ENCODE measurements at regions not wholly inside any gene's neighbourhood (a gene's known extent, or its start where the extent isn't known, plus 50 kb on each side); places are given as distances from the start of the nearest gene placed in this dataset.

DNA sequence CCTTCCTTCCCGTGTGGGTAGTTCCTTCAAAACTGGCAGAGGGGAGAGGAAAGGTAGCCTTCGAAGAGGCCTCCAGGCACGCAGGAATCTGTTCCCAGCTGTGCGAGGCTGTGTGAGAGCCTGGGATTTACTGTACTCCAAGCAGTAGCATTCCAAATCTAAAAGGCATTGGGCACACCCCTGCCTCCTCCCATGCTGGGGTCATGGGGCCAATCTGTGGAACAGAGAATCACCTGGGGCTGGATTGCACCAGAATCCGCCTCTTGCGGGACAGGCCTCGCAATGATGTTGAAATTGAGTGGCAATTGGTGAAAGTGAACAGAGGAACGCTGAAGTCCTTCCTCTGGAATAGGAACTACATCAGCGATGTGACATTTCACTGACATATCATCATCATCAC, 72.5 kb upstream of the IRX3 start:
- peaks cover 6% of the 10 kb centered on the region for H3K9me3 Mint-ChIP-seq
- peaks cover 7% of the 10 kb centered on the region for H3K27me3 Mint-ChIP-seq
- intact Hi-C loops (cut with micrococcal nuclease), result no loop called here
- TF ChIP-seq, protein P1, sequence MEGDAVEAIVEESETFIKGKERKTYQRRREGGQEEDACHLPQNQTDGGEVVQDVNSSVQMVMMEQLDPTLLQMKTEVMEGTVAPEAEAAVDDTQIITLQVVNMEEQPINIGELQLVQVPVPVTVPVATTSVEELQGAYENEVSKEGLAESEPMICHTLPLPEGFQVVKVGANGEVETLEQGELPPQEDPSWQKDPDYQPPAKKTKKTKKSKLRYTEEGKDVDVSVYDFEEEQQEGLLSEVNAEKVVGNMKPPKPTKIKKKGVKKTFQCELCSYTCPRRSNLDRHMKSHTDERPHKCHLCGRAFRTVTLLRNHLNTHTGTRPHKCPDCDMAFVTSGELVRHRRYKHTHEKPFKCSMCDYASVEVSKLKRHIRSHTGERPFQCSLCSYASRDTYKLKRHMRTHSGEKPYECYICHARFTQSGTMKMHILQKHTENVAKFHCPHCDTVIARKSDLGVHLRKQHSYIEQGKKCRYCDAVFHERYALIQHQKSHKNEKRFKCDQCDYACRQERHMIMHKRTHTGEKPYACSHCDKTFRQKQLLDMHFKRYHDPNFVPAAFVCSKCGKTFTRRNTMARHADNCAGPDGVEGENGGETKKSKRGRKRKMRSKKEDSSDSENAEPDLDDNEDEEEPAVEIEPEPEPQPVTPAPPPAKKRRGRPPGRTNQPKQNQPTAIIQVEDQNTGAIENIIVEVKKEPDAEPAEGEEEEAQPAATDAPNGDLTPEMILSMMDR (IDR thresholded peaks at IDR 0.05), result no peak
- ChIA-PET POLR2A (no interaction called here), CTCF (no interaction called here)
- ATAC-seq (ENCODE audit: low read depth) (no peak), DNase-seq (no peak)
- H3K36me3 Mint-ChIP-seq (ENCODE audit: low read depth), result no peaks in the 10 kb centered on the region
- H3K4me3 Mint-ChIP-seq, result no peak overlapping the region
- H3K27ac Mint-ChIP-seq, result no peak overlapping the region
- no peaks in the 10 kb centered on the region for H3K4me1 Mint-ChIP-seq

DNA sequence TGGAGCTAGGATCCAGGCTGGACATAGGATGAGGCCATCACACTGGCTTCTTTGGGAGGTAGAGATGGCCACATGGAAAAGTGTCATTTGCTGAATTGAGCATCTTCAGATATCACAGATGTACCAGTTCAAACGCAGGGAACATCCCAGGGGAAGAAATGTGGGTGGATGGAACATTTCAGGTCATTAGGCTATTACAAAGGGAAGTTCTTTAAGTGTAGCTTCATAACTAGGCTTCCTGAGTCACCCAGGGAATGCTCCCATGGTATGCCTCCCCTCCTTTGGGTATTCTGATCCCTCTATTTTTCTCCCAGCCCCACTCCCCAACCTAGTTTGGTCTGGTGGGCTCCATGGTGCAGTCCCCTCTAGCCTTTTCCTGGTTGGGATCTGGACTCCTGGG, 69.8 kb upstream of the IRX3 start:
- Mint-ChIP-seq H3K4me3 (no peak overlapping the region), H3K9me3 (peaks cover 8% of the 10 kb centered on the region), H3K27ac (no peak overlapping the region), H3K36me3 (ENCODE audit: low read depth) (no peaks in the 10 kb centered on the region), H3K27me3 (peaks cover 5% of the 10 kb centered on the region), H3K4me1 (no peaks in the 10 kb centered on the region)
- intact Hi-C loops (cut with micrococcal nuclease), result no loop called here
- ATAC-seq (ENCODE audit: low read depth) (no peak), DNase-seq (no peak)
- TF ChIP-seq, protein P1 (IDR thresholded peaks at IDR 0.05), result no peak
- CTCF ChIA-PET, result no interaction called here
- POLR2A ChIA-PET, result no interaction called here

DNA sequence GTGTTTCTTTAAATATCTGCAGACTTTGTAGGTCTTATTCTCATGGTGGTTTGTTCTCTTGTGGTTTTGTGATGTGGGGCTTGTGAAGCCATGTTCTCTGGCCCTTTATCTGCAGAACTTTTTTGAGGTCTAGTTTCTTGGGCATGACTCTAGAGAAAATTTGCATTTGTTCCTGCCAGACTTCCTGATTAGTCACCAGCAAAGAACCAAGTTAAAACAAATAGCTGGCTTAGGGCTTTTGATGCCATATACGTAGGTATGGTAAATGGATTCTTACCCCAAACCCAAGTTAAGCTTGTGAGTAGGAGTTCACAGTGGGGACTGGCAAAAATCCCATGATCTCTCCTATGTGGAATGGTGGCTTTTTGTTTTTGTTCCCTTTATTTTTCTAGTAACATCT, 68.7 kb upstream of the IRX3 start:
- Mint-ChIP-seq H3K27me3 (peaks cover 5% of the 10 kb centered on the region), H3K27ac (no peak overlapping the region), H3K9me3 (peaks cover 8% of the 10 kb centered on the region), H3K4me1 (no peaks in the 10 kb centered on the region), H3K36me3 (ENCODE audit: low read depth) (no peaks in the 10 kb centered on the region), H3K4me3 (no peak overlapping the region)
- DNase-seq (no peak), ATAC-seq (ENCODE audit: low read depth) (no peak)
- TF ChIP-seq, protein P1 (IDR thresholded peaks at IDR 0.05), result no peak
- ChIA-PET POLR2A (no interaction called here), CTCF (no interaction called here)
- intact Hi-C loops (cut with micrococcal nuclease), result no loop called here

DNA sequence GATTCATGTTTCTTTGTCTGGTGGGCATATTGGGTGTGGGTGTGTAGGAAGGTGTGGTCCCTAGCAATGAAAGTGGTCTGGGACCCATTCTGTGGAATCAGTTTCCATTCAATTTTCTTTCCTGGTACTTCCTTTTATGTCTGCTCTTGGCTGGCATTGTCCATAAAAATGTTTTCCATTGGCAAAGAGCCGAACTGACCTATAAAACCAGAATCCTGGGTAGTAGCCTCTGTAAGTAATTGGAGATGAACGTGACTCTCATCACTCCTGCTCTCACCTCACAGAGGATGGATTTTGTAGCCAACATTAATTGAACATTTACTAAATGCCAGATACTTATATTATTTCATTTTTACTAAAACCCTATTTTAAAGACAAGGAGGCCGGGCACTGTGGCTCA, 66.5 kb upstream of the IRX3 start:
- DNase-seq (no peak), ATAC-seq (ENCODE audit: low read depth) (no peak)
- Mint-ChIP-seq H3K4me1 (no peaks in the 10 kb centered on the region), H3K4me3 (no peak overlapping the region), H3K27me3 (peaks cover 2% of the 10 kb centered on the region), H3K36me3 (ENCODE audit: low read depth) (no peaks in the 10 kb centered on the region), H3K27ac (no peak overlapping the region), H3K9me3 (peaks cover 8% of the 10 kb centered on the region)
- ChIA-PET POLR2A (no interaction called here), CTCF (no interaction called here)
- TF ChIP-seq, protein P1 (IDR thresholded peaks at IDR 0.05), result no peak
- intact Hi-C loops (cut with micrococcal nuclease), result no loop called here

DNA sequence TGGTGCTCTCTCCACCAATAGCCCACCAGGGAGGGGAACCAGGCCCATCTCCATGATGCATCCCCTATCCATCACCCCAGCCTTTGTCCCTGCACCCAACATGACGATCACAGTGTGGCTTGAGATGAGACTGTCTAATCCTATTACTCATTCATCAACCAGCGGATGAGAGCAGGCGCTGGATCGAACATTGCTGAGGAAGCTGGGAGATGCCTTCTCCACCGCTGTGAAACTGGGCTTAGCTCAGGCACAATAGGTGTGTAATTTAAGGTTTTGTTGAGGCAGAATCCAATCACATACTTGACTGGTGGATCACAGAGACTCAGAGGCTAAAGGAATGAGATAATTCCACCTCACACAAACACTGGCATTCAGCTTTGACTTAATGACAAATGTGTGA, 64.6 kb upstream of the IRX3 start:
- POLR2A ChIA-PET, result no interaction called here
- Mint-ChIP-seq H3K36me3 (ENCODE audit: low read depth) (no peaks in the 10 kb centered on the region), H3K4me1 (no peaks in the 10 kb centered on the region), H3K4me3 (no peak overlapping the region), H3K27me3 (peaks cover 2% of the 10 kb centered on the region), H3K27ac (no peak overlapping the region), H3K9me3 (peaks cover 8% of the 10 kb centered on the region)
- CTCF ChIA-PET, result no interaction called here
- ATAC-seq (ENCODE audit: low read depth), result no peak
- intact Hi-C loops (cut with micrococcal nuclease), result no loop called here
- TF ChIP-seq, protein P1 (IDR thresholded peaks at IDR 0.05), result no peak
- DNase-seq, result no peak

Measured in activated B cell treated with CpG ODN at 0.5 μM for 24 hours (primary cell).